ENCODE measurements at regions not wholly inside any gene's neighbourhood (a gene's known extent, or its start where the extent isn't known, plus 50 kb on each side); places are given as distances from the start of the nearest gene placed in this dataset.
"Not testable (repeated sequence)": the region's sequence is repeated elsewhere in the genome, so short reads cannot be mapped to it uniquely, and the experiment has no call there.

DNA sequence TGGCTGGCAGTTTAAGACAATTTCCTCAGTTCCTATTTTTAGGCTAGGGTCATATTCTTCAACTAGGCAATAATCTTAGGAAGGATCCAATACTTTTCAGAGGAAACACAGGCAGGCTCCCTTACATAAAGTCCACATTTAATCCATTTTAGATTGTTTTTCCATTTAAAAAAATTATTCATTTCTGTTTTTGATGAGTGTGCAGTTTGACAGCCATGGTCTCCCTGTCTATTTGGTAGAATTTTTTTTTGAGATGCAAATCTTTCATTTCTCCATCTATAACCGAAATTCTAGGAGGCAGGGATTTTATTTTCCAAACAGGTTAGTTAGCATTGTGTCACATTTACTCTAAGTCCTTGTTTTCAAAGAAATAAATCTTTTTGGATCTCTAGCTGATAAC is 326.8 kb downstream of the PPP4R3C start:
- no peak for DNase-seq

- no peak for DNase-seq
Measured at GRCh38 chrX:27132862-27133261, 330.3 kb downstream of the PPP4R3C start.

DNA sequence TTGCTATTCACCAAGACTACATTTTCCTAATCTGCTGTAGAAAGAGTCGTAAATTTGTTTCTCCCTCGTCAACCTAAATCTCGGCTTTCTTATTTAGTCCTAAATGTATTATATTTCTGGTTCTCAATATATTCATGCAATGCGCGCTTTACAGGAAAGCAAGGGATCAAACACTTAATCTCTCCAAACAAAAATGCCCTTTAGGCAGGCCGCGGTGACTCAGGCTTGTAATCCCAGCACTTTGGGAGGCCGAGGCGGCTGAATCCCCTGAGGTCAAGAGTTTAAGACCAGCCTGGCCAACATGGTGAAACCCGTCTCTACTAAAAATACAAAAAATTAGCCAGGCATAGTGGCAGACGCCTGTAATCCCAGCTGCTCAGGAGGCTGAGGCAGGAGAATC is 376.0 kb downstream of the PPP4R3C start:
- not testable (repeated sequence) for DNase-seq

DNA sequence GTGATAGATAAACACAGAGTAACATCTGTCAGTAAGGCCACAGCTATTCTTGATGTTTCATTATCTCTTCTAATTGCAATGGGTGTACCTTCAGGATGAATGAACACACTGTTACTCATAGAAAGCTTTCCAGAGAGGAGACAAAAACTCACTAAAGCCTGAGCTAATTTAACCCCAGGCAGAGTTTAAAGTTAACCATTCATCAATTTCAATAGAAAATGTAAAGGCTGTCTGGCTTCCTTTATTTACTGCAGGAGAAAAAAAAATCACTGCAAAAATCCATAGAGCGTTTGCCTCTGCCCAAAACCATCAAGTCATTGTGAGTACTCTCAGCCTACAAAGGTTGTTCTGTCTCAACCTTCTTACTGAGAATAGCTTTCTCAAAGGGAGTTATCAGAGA is 376.9 kb downstream of the PPP4R3C start:
- DNase-seq, result no peak

DNA sequence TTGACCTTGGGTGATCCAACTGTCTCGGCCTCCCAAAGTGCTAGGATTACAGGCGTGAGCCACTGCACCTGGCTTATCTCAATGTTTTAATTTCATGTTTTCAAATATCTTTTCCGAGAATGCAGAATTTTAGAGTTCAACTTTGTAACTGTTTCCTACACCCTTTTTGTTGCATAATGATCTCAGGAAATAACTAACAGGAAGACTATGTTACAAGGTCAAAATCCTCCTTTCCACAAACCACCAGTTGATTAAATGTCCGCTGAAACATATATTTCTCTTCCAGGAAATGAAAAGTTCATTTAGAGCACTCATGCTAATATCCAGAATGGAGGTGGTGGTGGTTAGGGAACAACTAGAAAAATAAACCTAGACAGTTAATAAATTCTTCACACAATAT is 377.8 kb downstream of the PPP4R3C start:
- no peak for DNase-seq

- DNase-seq, result no peak
Measured at GRCh38 chrX:27078371-27078770, 384.8 kb downstream of the PPP4R3C start.

DNA sequence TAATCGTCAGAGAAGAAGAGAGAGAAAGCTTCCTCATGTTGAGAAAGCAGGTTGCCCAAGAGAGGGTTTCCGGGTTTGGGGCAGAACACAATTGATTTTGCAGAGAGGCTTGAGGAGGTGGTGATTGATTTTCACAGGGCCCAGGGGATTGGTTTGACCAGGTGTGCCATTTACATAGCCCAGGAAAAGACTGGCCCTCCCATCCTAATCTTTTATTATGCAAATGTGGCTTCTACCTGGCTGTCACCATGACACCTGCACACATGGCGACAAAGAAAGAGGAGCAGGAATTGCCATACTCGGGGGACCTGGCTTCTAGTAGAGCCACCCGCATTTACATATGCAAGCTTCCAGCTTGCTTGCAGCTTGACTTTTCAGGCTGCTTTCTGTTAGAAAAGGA is 405.3 kb downstream of the PPP4R3C start:
- no peak for DNase-seq

DNA sequence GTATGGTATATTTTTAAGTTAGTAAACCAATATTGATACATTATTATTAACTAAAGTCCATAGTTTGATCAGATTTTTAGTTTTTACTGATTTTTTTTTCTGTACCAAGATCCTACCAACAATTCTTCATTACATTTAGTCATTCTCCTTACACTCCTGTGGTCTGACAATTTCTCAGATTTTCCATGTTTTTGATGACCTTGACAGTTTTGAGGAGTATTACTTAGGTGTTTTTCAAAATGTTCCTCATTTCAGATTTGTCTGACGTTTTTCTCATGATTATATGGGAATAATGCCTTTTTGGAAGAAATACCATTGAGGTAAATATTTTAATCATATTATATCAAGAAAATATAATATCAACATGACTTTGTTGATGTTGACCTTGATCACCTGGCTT is 423.8 kb downstream of the PPP4R3C start:
- no peak for DNase-seq

GRCh38 chrX:27008486-27008885 is 454.7 kb downstream of the PPP4R3C start:
- DNase-seq, result no peak

DNA sequence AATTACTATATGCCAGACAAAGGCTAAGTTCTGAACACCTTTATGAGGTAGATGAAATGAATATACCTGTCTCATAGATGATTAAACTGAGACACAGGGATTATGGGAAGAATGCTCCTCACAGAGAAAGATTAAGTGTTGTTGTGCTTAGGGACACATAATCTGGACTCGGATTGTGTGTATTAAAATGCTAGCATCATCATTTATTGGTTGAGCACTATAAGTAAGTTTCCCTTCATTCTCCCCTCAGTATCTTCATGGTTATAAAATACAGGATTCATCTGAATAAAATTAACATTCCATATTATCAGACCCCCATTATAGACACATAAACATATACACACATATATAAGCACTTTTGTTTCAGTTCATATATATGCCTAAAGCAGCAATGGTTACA is 463.5 kb downstream of the PPP4R3C start:
- no peak for DNase-seq

- no peak for DNase-seq
Measured at GRCh38 chrX:26958261-26958660, 504.9 kb downstream of the PPP4R3C start.

GRCh38 chrX:26954029-26954428 is 509.1 kb downstream of the PPP4R3C start:
- DNase-seq, result no peak

DNA sequence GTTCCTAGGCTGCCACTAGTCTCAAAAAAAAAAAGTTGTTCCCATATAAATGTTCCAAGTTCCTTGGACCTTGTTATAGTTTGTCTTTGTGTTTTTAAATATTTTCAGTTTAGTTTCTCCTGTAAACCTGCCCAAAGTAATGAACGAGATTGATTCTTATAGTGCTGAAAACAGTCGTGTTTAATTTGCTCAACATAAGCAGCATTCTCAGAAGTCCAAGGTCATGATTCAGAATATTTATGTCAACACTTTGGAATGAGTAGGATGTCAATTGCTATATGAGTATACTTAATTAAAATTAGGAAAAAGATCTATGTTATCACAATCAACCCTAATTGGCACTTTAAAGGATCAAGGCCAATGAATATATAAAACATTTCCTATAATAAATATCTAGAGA is 510.9 kb downstream of the PPP4R3C start:
- DNase-seq, result no peak

DNA sequence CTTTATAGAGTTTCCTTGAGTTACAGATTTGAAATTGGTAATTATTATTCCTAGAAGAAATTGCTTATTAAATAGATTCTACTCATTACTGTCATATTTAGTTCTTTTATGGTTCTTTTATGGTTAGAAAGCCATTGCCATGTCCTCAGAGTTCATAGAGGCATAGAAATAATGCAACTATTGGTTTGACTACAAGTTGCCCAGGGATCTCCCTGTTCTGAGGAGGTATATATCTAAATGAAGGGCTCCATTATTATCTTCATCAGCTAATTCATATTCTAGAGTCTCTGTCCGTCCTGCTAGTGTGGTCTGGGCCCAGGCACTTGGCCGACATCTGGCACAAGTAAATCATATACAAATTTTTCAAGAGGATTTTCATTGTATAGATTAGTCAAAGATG is 535.7 kb downstream of the PPP4R3C start:
- DNase-seq, result no peak

GRCh38 chrX:26925088-26925487 is 538.1 kb downstream of the PPP4R3C start:
- DNase-seq, result no peak

DNA sequence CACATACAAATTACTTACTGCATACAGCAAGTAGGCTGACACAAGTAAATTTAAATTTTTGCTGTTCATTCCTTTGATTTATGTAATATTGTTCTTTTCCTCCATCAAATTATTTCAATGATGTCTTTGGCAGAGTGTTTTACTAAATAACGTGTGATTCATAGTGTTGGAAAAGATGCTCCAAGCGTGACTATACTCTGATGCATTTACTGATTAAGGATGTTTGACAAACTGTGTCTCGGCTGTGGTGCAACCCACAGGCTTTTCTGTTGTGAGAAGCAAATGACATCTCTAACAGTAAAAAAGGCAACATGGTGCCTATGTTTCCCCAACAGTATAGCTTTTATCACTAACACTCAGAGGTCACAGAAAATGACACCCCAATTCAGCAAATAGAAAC is 540.9 kb downstream of the PPP4R3C start:
- no peak for DNase-seq

DNA sequence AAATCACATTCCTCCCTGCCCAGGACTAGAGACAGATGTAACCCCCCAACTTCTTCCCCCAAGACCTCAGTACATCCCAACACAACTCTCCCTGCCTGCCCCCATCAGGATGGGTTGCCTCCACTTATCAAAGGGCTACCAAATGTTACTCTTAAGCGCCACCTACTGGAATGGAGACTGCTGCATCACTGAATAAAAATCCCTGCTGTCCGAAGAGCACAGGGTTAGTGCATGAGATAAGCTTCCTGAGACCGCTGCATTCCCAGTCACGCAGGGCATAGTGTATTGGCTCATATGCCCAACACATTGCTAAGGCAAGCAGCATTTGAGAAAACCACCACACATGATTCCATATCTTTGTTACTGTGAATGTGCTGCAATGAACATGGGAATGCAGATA is 544.5 kb downstream of the PPP4R3C start:
- DNase-seq, result peak in 1 of 2 donors; percentile 8

GRCh38 chrX:26916991-26917390 is 546.1 kb downstream of the PPP4R3C start:
- no peak for DNase-seq

- no peak for DNase-seq
Measured at GRCh38 chrX:26915064-26915463, 548.1 kb downstream of the PPP4R3C start.

DNA sequence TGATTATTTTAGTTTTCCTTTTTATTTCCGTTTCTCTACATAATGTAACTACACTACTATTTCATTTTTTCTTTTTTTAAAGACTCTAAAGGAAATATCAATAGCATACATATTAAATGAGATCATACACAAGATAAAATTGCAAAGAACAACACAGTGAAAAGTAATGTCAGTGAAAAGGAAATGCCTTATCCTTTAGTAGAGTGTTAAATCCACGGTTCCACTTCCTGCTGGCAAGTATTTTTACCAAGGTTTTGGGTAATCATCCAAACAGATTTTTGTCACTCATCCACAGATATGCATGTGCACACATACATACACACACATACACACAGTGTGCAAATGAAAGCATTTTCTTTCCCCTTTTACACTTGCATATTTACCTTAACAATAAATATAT is 548.9 kb downstream of the PPP4R3C start:
- no peak for DNase-seq

GRCh38 chrX:26911785-26912184 is 551.4 kb downstream of the PPP4R3C start:
- DNase-seq, result not testable (repeated sequence)

- DNase-seq, result no peak
Measured at GRCh38 chrX:26909728-26910127, 553.4 kb downstream of the PPP4R3C start.

DNA sequence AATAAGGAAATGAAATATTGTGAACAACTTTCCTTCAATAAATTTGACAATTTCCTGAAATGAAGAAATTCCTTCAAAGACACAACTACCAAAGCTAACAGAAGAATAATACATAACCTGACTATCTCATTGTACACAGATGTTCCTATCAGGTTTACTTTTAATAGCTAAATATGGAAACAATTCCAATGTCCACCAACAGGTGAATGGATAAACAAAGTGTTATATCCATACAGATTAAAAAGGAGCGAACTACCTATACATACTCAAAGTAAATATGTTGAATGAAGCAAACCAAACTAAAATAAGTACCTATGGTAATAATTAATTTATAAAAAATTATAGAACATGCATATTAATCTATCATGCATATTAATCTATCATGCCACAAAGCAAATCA is 554.9 kb downstream of the PPP4R3C start:
- DNase-seq, result no peak

DNA sequence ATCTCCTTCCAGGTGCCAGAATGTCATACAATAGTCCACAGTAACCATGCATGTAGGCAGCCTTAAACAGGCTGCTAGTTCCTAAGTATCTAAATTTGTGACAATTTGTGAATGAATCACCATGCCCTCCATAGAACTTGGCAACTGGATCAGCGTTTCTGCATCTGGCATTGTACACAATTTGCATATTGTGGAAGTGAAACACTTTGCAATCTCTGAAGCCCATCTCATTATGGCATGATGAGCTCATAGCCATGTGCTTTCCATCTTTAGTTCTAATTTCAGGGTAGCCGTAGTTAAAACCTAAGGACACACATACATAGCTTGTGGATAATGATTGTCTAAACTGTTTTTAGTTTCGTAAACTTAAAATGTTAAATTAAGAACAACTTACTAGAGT is 573.6 kb downstream of the PPP4R3C start:
- DNase-seq, result no peak

DNA sequence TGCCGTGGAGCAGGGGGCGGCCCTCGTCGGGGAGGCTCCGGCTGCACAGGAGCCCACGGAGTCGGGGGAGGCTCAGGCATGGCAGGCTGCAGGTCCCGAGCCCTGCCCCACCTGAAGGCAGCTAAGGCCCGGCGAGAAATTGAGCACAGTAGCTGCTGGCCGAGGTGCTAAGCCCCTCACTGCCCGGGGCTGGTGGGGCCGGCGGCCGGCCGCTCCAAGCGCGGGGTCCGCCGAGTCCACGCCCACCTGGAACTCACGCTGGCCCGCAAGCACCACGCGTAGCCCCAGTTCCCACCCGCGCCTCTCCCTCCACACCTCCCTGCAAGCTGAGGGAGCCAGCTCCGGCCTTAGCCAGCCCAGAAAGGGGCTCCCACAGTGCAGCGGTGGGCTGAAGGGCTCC is 589.4 kb downstream of the PPP4R3C start:
- DNase-seq, result no peak

GRCh38 chrX:26871967-26872366 is 591.2 kb downstream of the PPP4R3C start:
- DNase-seq, result no peak

All from inflammatory macrophage treated with lipopolysaccharide for 1 hour (primary cell).